Memory B cell (primary cell): ENCODE measurements at regions not wholly inside any gene's neighbourhood (a gene's known extent, or its start where the extent isn't known, plus 50 kb on each side); places are given as distances from the start of the nearest gene placed in this dataset.

Source experiments
- ATAC-seq: fragments of 150-1000 bp; cut with Tn5 transposase; 2 replicates; pipeline ENCODE4 v1.10.0; 2021; ENCODE audit warnings: low read depth, mild to moderate bottlenecking, moderate library complexity
- DNase-seq, 2 donors: peaks; one replicate each; pipeline ENCODE4 v3.0.0; 2022; ENCODE audit warnings: low spot score in 2 of 2
- H3K27ac Mint-ChIP-seq: one replicate; pipeline ENCODE4 v1.8.0; 2022; ENCODE audit warnings: mild to moderate bottlenecking, moderate library complexity, mixed read lengths
- H3K27me3 Mint-ChIP-seq: one replicate; pipeline ENCODE4 v1.8.0; 2022; ENCODE audit warnings: mixed read lengths
- H3K36me3 Mint-ChIP-seq: one replicate; pipeline ENCODE4 v1.8.0; 2022; ENCODE audit warnings: mild to moderate bottlenecking, mixed read lengths
- H3K4me1 Mint-ChIP-seq: one replicate; pipeline ENCODE4 v1.8.0; 2022; ENCODE audit warnings: mixed read lengths
- H3K4me3 Mint-ChIP-seq: one replicate; pipeline ENCODE4 v1.8.0; 2022; ENCODE audit warnings: mild to moderate bottlenecking, moderate library complexity, mixed read lengths
- H3K9me3 Mint-ChIP-seq: one replicate; pipeline ENCODE4 v1.8.0; 2022; ENCODE audit warnings: mixed read lengths

GRCh38 chr10:28811639-28812349 is 134.5 kb downstream of the BAMBI start:
- H3K9me3 Mint-ChIP-seq = no peaks in the 10 kb centered on the region
- H3K4me3 Mint-ChIP-seq = no peak overlapping the region
- DNase-seq (no peak), ATAC-seq (no peak)
- peaks cover 3% of the 10 kb centered on the region for H3K4me1 Mint-ChIP-seq
- no peaks in the 10 kb centered on the region for H3K36me3 Mint-ChIP-seq
- peaks cover 8% of the 10 kb centered on the region for H3K27me3 Mint-ChIP-seq
- H3K27ac Mint-ChIP-seq = no peak overlapping the region

- no peak overlapping the region for H3K4me3 Mint-ChIP-seq
- H3K4me1 Mint-ChIP-seq = peaks cover 3% of the 10 kb centered on the region
- H3K27ac Mint-ChIP-seq = no peak overlapping the region
- no peaks in the 10 kb centered on the region for H3K9me3 Mint-ChIP-seq
- H3K27me3 Mint-ChIP-seq = peaks cover 7% of the 10 kb centered on the region
- no peak for ATAC-seq
- no peak for DNase-seq
- no peaks in the 10 kb centered on the region for H3K36me3 Mint-ChIP-seq
These were observed 135.4 kb downstream of the BAMBI start for GRCh38 chr10:28812384-28813372.

DNA sequence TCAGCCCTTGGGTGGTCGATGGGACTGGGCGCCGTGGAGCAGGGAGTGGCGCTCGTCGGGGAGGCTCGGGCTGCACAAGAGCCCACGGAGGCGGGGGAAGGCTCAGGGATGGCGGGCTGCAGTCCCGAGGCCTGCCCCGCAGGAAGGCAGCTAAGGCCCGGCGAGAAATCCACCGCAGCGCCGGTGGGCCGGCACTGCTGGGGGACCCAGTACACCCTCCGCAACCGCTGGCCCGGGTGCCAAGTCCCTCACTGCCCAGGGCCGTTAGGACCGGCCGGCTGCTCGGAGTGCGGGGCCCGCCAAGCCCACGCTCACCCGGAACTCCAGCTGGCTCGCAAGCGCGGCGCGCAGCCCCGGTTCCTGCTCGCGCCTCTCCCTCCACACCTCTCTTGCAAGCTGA is 138.4 kb downstream of the BAMBI start:
- H3K36me3 Mint-ChIP-seq = no peaks in the 10 kb centered on the region
- no peak for DNase-seq
- peaks cover 3% of the 10 kb centered on the region for H3K4me1 Mint-ChIP-seq
- no peaks in the 10 kb centered on the region for H3K27me3 Mint-ChIP-seq
- no peak overlapping the region for H3K27ac Mint-ChIP-seq
- no peak for ATAC-seq
- no peaks in the 10 kb centered on the region for H3K9me3 Mint-ChIP-seq
- no peak overlapping the region for H3K4me3 Mint-ChIP-seq

DNA sequence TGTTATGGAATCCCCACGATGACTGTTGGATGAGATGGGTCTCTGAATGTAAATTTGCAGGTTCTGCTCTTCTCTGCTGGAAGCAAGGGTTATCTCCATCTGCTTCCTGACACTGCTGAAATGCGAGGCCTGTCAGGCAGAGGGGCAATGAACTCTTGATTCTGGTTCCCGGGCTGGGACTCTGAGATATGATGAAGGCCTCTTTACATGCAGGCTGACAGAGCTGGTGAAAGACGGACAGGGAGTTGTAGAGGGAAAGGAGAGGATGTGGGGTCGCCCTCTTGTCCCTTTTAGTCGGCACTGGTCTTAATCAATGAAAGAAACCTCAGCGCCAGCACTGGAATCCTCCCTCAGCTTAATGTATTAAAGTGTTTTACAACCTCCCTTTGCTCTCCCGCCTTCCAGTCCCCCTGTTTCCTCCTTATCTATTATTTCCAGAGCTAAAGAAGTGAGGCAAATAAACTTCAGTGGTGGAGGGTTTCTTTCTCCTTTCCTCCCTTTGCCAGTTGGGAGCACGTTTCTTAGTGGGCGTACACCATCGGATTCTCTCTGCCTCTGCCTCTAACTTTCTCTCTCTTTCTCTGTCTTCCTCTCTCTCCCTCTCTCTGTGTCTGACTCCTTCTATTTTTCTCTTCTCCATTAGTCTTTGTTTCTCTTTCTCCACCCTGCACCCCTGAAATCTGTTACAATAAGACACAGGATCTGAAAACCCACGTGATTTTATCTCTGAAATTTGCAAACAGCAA is 145.6 kb downstream of the BAMBI start:
- no peak for ATAC-seq
- no peak for DNase-seq

GRCh38 chr10:28823501-28824075 is 146.3 kb downstream of the BAMBI start:
- no peak overlapping the region for H3K4me3 Mint-ChIP-seq
- H3K4me1 Mint-ChIP-seq = no peaks in the 10 kb centered on the region
- H3K36me3 Mint-ChIP-seq = no peaks in the 10 kb centered on the region
- H3K27ac Mint-ChIP-seq = no peak overlapping the region
- ATAC-seq (no peak), DNase-seq (no peak)
- no peaks in the 10 kb centered on the region for H3K27me3 Mint-ChIP-seq
- peaks cover 2% of the 10 kb centered on the region for H3K9me3 Mint-ChIP-seq

More for the DNA sequence above, 145.6 kb downstream of the BAMBI start:
- peaks cover 2% of the 10 kb centered on the region for H3K9me3 Mint-ChIP-seq
- no peaks in the 10 kb centered on the region for H3K27me3 Mint-ChIP-seq
- H3K27ac Mint-ChIP-seq = no peak overlapping the region
- no peaks in the 10 kb centered on the region for H3K4me1 Mint-ChIP-seq
- H3K4me3 Mint-ChIP-seq = no peak overlapping the region
- no peaks in the 10 kb centered on the region for H3K36me3 Mint-ChIP-seq

- Mint-ChIP-seq H3K36me3 (no peaks in the 10 kb centered on the region), H3K27ac (no peak overlapping the region), H3K9me3 (peaks cover 3% of the 10 kb centered on the region), H3K4me3 (no peak overlapping the region), H3K4me1 (no peaks in the 10 kb centered on the region), H3K27me3 (peaks cover 3% of the 10 kb centered on the region)
- ATAC-seq (no peak), DNase-seq (no peak)
These were observed 156.0 kb downstream of the BAMBI start for GRCh38 chr10:28833313-28833712.

- DNase-seq (no peak), ATAC-seq (no peak)
- Mint-ChIP-seq H3K4me1 (no peaks in the 10 kb centered on the region), H3K36me3 (no peaks in the 10 kb centered on the region), H3K27ac (no peak overlapping the region), H3K9me3 (peaks cover 3% of the 10 kb centered on the region), H3K27me3 (peaks cover 3% of the 10 kb centered on the region), H3K4me3 (no peak overlapping the region)
These were observed 159.1 kb downstream of the BAMBI start for GRCh38 chr10:28836435-28836743.

DNA sequence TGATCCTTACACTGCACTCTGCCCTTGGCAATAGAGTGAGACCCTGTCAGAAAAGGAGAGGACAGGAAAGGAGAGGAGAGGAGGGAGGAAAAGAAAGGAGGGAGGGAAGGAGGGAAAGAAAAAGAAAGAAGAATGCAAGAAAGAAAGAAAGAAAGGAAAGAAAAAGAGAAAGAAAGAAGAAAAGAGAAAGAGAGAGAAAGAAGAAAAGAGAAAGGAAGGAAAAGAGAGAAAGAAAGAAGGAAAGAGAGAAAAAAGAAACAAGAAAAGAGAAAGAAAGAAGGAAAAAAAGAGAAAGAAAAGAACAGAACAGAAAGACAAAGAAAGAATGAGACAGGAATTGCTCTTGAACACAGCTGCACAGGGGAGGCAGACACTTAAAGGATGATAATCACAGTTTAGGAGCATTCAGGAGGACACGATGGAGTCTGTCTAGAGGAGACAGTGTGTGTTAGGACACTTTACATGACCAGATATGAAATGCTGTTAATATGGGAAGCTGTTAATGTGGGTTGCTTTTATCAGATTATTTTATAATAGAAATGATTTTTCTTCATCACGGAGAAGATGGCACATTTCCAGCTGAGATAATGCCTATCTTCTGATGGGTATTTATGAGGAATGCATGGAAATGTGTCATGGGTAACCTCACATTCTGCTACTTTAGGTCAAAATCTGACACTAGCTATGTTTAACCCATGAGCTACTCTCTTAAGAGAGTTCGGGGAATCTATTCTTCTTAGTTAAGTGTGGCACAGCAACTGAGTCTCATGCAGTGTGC is 160.5 kb downstream of the BAMBI start:
- peaks cover 3% of the 10 kb centered on the region for H3K27me3 Mint-ChIP-seq
- H3K4me1 Mint-ChIP-seq = no peaks in the 10 kb centered on the region
- H3K27ac Mint-ChIP-seq = no peak overlapping the region
- H3K9me3 Mint-ChIP-seq = peaks cover 3% of the 10 kb centered on the region
- DNase-seq (no peak), ATAC-seq (no peak)
- no peaks in the 10 kb centered on the region for H3K36me3 Mint-ChIP-seq
- no peak overlapping the region for H3K4me3 Mint-ChIP-seq

- Mint-ChIP-seq H3K4me3 (no peak overlapping the region), H3K27me3 (peaks cover 3% of the 10 kb centered on the region), H3K4me1 (no peaks in the 10 kb centered on the region), H3K27ac (no peak overlapping the region), H3K9me3 (peaks cover 3% of the 10 kb centered on the region), H3K36me3 (no peaks in the 10 kb centered on the region)
- ATAC-seq (no peak), DNase-seq (no peak)
These were observed 161.6 kb downstream of the BAMBI start for GRCh38 chr10:28838908-28839307.

DNA sequence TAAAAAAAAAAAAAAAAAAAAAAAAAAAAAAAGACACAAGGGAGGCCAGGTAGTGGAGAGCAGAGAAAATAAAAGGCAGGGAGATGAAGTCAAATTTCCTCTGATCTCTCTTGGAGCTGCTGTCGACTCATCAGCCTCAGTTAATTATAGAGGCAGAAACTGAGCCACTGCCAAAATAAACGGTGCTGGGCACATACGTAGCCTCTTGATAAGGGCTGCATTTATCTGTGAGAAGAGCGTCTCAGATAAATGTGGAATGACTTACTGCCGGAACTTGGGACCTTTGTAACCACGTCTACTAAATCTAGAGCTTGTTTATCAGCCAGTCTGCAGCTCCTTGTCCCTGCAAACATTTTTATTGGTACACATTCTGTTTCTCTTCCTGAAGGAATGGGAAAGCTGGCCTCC is 162.3 kb downstream of the BAMBI start:
- Mint-ChIP-seq H3K9me3 (peaks cover 3% of the 10 kb centered on the region), H3K4me3 (no peak overlapping the region), H3K36me3 (no peaks in the 10 kb centered on the region), H3K27ac (no peak overlapping the region), H3K4me1 (no peaks in the 10 kb centered on the region), H3K27me3 (peaks cover 3% of the 10 kb centered on the region)
- no peak for ATAC-seq
- DNase-seq = no peak

DNA sequence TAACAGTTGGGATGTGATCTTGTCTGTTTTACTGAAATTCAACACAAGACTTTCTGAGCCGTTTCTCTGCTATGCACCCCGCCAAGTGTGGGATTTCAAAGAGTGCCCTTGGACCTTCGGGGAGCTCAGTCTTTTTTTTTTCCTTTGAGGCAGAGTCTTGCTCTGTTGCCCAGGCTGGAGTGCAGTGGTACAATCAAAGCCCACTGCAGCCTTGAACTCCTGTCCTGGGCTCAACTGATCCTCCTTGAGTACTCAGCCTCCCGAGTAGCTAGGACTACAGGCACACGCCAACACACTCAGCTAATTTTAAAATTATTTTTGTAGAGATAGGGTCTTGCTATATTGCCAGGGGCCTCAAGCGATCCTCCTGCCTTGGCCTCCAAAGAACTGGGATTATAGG is 162.9 kb downstream of the BAMBI start:
- H3K27me3 Mint-ChIP-seq = peaks cover 3% of the 10 kb centered on the region
- H3K36me3 Mint-ChIP-seq = no peaks in the 10 kb centered on the region
- no peak for DNase-seq
- H3K4me1 Mint-ChIP-seq = no peaks in the 10 kb centered on the region
- no peak overlapping the region for H3K27ac Mint-ChIP-seq
- no peak overlapping the region for H3K4me3 Mint-ChIP-seq
- no peak for ATAC-seq
- peaks cover 3% of the 10 kb centered on the region for H3K9me3 Mint-ChIP-seq

DNA sequence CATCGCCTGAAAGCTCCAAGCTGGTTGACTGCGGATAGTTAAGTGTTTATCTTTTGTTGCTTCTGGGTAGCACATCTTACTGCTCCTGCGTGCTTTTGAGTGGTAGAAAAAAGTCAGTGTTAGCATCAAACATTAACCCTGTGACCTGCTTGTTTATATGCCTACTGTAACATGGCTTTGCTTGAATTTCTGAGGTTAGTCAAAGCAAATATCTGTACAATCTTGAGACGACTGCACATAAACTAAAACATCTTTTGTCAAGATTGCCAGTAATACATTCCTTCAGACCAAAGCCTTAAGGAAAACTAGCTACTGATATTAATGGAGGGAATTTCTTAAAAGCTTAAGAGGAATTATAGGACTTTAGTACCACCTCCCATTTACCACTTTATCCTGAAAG is 163.7 kb downstream of the BAMBI start:
- no peaks in the 10 kb centered on the region for H3K4me1 Mint-ChIP-seq
- no peaks in the 10 kb centered on the region for H3K36me3 Mint-ChIP-seq
- H3K4me3 Mint-ChIP-seq = no peak overlapping the region
- ATAC-seq = no peak
- H3K27me3 Mint-ChIP-seq = peaks cover 3% of the 10 kb centered on the region
- H3K27ac Mint-ChIP-seq = no peak overlapping the region
- DNase-seq = no peak
- H3K9me3 Mint-ChIP-seq = peaks cover 3% of the 10 kb centered on the region

DNA sequence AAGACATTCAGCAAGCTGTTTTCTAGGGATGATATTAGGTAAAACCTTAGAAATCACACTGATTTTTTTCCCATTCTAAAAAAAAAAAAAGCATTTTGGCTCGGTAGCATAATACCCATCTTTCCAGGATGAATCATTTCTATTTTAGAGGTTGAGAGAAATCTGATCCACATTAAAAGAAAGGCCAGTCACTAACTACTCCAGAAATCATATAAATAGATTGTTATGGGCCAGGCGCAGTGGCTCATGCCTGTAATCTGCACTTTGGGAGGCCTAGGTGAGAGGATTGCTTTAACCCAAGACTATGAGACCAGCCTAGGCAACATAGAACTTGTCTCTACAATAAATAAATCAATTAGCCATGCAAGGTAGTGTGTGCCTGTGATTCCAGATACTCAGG is 164.3 kb downstream of the BAMBI start:
- Mint-ChIP-seq H3K4me1 (no peaks in the 10 kb centered on the region), H3K36me3 (no peaks in the 10 kb centered on the region), H3K27me3 (no peaks in the 10 kb centered on the region), H3K4me3 (no peak overlapping the region), H3K27ac (no peak overlapping the region), H3K9me3 (no peaks in the 10 kb centered on the region)
- DNase-seq (no peak), ATAC-seq (no peak)
